Spleen (tissue), 11 donors: ENCODE measurements at regions not wholly inside any gene's neighbourhood (a gene's known extent, or its start where the extent isn't known, plus 50 kb on each side); places are given as distances from the start of the nearest gene placed in this dataset.

ENCODE experiments used
- DNase-seq: peaks from one replicate; pipeline ENCODE4 v3.0.0-alpha.2; 2020
- H3K27ac ChIP-seq, 8 donors: fragments of 200-600 bp; sonication (generic) in 7 of 8; 1 replicate in 4 of 8; 2 replicates in 4 of 8; pipeline versions ENCODE4 v1.5.0 to v1.8.0; 2016 to 2021; ENCODE audit warnings: inconsistent platforms in 4 of 8, mild to moderate bottlenecking in 4 of 8, moderate library complexity in 1 of 8
- H3K27me3 ChIP-seq, 7 donors: fragments of 200-600 bp; sonication (generic) in 6 of 7; replicated peaks in 1 of 7; 1 replicate in 4 of 7; 2 replicates in 3 of 7; pipeline versions ENCODE4 v1.5.0 to v1.8.0; 2016 to 2021; ENCODE audit warnings: inconsistent platforms in 3 of 7, mild to moderate bottlenecking in 1 of 7
- H3K36me3 ChIP-seq, 6 donors: fragments of 200-600 bp; sonication (generic) in 5 of 6; 1 replicate in 4 of 6; 2 replicates in 2 of 6; pipeline versions ENCODE4 v1.5.0 to v1.8.0; 2016 to 2021; ENCODE audit warnings: inconsistent platforms in 2 of 6
- H3K4me1 ChIP-seq, 6 donors: fragments of 200-600 bp; sonication (generic) in 5 of 6; 1 replicate in 3 of 6; 2 replicates in 3 of 6; pipeline versions ENCODE4 v1.5.0 to v1.8.0; 2016 to 2021; ENCODE audit warnings: inconsistent platforms in 3 of 6
- H3K4me3 ChIP-seq, 8 donors: fragments of 200-600 bp; sonication (generic) in 7 of 8; 1 replicate in 4 of 8; 2 replicates in 4 of 8; pipeline versions ENCODE4 v1.5.0 to v1.8.0; 2016 to 2021; ENCODE audit warnings: inconsistent platforms in 4 of 8, mild to moderate bottlenecking in 4 of 8, moderate library complexity in 2 of 8
- H3K9me3 ChIP-seq, 8 donors: fragments of 200-600 bp; sonication (generic) in 7 of 8; 1 replicate in 4 of 8; 2 replicates in 4 of 8; pipeline versions ENCODE4 v1.5.0 to v1.8.0; 2016 to 2021; ENCODE audit warnings: inconsistent platforms in 4 of 8
- POLR2A ChIP-seq, 3 donors: fragments of 450-650 bp; IDR thresholded peaks; one replicate each; pipeline ENCODE4 v1.5.1; 2017; ENCODE audit warnings: antibody characterized with exemption in 3 of 3, mild to moderate bottlenecking in 1 of 3
- POLR2AphosphoS5 ChIP-seq, 3 donors: sonication (generic); formaldehyde crosslinking; IDR thresholded peaks; one replicate each; pipeline ENCODE4 v1.5.1; 2017; ENCODE audit warnings: antibody characterized with exemption in 3 of 3
- WGBS, 5 donors: extraction: QIAGEN DNeasy Blood & Tissue Kit in 3 of 5; methylation state at CpG; one replicate each; pipeline versions ENCODE4 v1.1.5 to v1.1.7; 2013 to 2018; 5-methylcytosine and 5-hydroxymethylcytosine counted together
- intact Hi-C: fragments of 100-400 bp; cut with DNase I; formaldehyde crosslinking; loops from one replicate; pipeline ENCODE4 v1.15.0; 2023; ENCODE audit warnings: low total_unique reads
- TF ChIP-seq, protein P1 (sequence below), 11 experiments: fragments of 200-600 bp in 7 of 11; fragments of 450-650 bp in 4 of 11; sonication (generic) in 4 of 11; IDR thresholded peaks in 8 of 11; conservative IDR thresholded peaks in 3 of 11; 1 replicate in 7 of 11; 2 replicates in 4 of 11; pipeline versions ENCODE4 v1.4.0 to v1.8.0; 2016 to 2021; ENCODE audit warnings: antibody characterized with exemption in 11 of 11, inconsistent platforms in 4 of 11, mild to moderate bottlenecking in 1 of 11
- donor health status: healthy with polysubstance abuse.
- donor health status: DM: no; HTN: no; CAD: no; lungs with moderate emphysema.
- donor health status: DM: no; HTN: no; CAD: no.
- donor health status: Bipolar disorder and iron deficiency.
- donor health status: healthy.
- donor health status: DM: no; HTN: no; CAD: no.
- donor health status: DM: yes; HTN: yes; CAD: no.

DNA sequence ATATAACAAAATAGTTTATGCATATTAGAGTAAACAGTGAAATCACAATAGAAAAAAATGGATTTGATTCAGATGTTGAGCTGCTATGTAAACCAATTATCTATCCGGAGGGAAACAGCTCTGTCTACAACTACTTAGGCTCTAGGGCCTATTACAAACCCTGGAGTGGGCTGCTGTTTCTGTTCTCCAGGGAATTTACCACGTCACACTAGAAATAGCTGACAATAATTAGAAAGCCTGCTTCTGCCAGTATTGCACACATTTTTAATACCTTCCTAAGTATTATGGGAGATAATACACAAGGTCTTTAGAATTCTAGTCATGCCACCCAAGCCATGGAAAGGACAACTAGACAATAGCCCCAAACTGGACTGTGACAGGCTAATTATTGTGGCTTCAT is 411.1 kb downstream of the FIGN start:
- TF ChIP-seq POLR2AphosphoS5 (IDR thresholded peaks at IDR 0.05) (no peak), POLR2A (IDR thresholded peaks at IDR 0.05) (no peak)
- TF ChIP-seq, protein P1, sequence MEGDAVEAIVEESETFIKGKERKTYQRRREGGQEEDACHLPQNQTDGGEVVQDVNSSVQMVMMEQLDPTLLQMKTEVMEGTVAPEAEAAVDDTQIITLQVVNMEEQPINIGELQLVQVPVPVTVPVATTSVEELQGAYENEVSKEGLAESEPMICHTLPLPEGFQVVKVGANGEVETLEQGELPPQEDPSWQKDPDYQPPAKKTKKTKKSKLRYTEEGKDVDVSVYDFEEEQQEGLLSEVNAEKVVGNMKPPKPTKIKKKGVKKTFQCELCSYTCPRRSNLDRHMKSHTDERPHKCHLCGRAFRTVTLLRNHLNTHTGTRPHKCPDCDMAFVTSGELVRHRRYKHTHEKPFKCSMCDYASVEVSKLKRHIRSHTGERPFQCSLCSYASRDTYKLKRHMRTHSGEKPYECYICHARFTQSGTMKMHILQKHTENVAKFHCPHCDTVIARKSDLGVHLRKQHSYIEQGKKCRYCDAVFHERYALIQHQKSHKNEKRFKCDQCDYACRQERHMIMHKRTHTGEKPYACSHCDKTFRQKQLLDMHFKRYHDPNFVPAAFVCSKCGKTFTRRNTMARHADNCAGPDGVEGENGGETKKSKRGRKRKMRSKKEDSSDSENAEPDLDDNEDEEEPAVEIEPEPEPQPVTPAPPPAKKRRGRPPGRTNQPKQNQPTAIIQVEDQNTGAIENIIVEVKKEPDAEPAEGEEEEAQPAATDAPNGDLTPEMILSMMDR (IDR thresholded peaks at IDR 0.05 in 8 of 11, conservative IDR thresholded peaks at IDR 0.05 in 3 of 11): no peak
- Histone ChIP-seq H3K27ac (no peak overlapping the region), H3K4me1 (no peaks in the 10 kb centered on the region), H3K4me3 (no peak overlapping the region), H3K36me3 (no peaks in the 10 kb centered on the region), H3K9me3 (no peaks in the 10 kb centered on the region), H3K27me3 (no peaks in the 10 kb centered on the region)
- intact Hi-C loops: no loop called here
- DNase-seq: no peak
- WGBS, 5 donors: 75 to 89% (median 80%) methylated on average over 2 of the region's 2 CpGs

- TF ChIP-seq POLR2A (IDR thresholded peaks at IDR 0.05) (no peak), POLR2AphosphoS5 (IDR thresholded peaks at IDR 0.05) (no peak)
- TF ChIP-seq, protein P1 (IDR thresholded peaks at IDR 0.05 in 8 of 11, conservative IDR thresholded peaks at IDR 0.05 in 3 of 11): no peak
- Histone ChIP-seq H3K9me3 (peaks cover 0 to 15% (median 4%) of the 10 kb centered on the region in 8 donors), H3K4me3 (no peak overlapping the region), H3K36me3 (no peaks in the 10 kb centered on the region), H3K4me1 (no peaks in the 10 kb centered on the region), H3K27me3 (no peaks in the 10 kb centered on the region), H3K27ac (no peak overlapping the region)
- DNase-seq: no peak
- intact Hi-C loops: no loop called here
- 55 to 76% (median 71%) methylated on average over 2 of the region's 2 CpGs for WGBS, 5 donors
These were observed 416.8 kb downstream of the FIGN start for GRCh38 chr2:163319006-163319405.

DNA sequence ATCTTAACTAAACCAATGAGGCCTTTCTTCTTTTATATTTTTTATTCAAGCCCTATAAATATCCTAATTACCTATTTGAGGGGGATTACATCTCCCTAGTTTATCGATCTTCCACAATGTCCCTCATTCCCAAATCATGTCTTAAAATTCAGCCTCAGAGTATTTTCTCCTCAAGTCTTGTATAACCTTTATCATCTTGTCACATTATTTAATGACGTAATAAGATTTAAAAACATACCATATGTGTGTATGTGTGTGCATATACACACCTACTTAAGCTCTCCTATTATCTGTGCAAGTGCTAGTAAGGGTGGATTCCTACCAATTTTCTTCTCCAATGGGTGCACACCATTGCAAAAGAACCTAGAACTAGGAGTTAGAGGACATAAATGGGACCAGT is 421.1 kb downstream of the FIGN start:
- WGBS, 5 donors: 70 to 95% (median 89%) methylated on average over 2 of the region's 2 CpGs
- intact Hi-C loops: no loop called here
- TF ChIP-seq POLR2A (IDR thresholded peaks at IDR 0.05): no peak
- TF ChIP-seq POLR2AphosphoS5 (IDR thresholded peaks at IDR 0.05): no peak
- TF ChIP-seq, protein P1 (IDR thresholded peaks at IDR 0.05 in 8 of 11, conservative IDR thresholded peaks at IDR 0.05 in 3 of 11): no peak
- Histone ChIP-seq H3K36me3 (no peaks in the 10 kb centered on the region), H3K27ac (no peak overlapping the region), H3K27me3 (no peaks in the 10 kb centered on the region), H3K9me3 (peaks cover 0 to 15% (median 4%) of the 10 kb centered on the region in 8 donors), H3K4me3 (no peak overlapping the region), H3K4me1 (no peaks in the 10 kb centered on the region)
- DNase-seq: no peak

DNA sequence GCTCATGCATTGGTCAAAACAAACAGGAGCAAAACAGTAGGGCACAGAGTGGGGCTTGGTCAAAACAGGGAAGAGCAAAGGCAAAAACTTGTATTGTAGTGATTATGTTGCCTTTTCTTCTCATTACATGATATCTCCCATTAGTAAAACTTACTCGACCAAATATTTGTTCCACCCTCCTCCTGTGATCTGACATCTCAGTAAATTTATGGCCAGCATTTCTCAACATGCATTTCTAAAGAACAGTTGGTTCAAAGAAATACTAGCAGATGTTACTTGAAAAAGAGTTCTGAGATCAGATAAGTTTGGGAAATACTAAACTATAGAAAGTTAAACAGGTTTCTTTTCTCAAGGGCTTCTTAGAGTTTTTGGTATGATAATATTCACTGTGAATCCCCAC is 423.1 kb downstream of the FIGN start:
- 7 to 48% (median 36%) methylated on average over 1 of the region's 1 CpG for WGBS, 5 donors
- Histone ChIP-seq H3K27ac (no peak overlapping the region), H3K4me1 (no peaks in the 10 kb centered on the region), H3K36me3 (no peaks in the 10 kb centered on the region), H3K4me3 (no peak overlapping the region), H3K27me3 (no peaks in the 10 kb centered on the region), H3K9me3 (peaks cover 0 to 15% (median 5%) of the 10 kb centered on the region in 8 donors)
- intact Hi-C loops: no loop called here
- TF ChIP-seq, protein P1 (IDR thresholded peaks at IDR 0.05 in 8 of 11, conservative IDR thresholded peaks at IDR 0.05 in 3 of 11): no peak
- no peak for TF ChIP-seq POLR2A (IDR thresholded peaks at IDR 0.05)
- no peak for TF ChIP-seq POLR2AphosphoS5 (IDR thresholded peaks at IDR 0.05)
- no peak for DNase-seq
